ENCODE measurements at regions not wholly inside any gene's neighbourhood (a gene's known extent, or its start where the extent isn't known, plus 50 kb on each side); places are given as distances from the start of the nearest gene placed in this dataset.

DNA sequence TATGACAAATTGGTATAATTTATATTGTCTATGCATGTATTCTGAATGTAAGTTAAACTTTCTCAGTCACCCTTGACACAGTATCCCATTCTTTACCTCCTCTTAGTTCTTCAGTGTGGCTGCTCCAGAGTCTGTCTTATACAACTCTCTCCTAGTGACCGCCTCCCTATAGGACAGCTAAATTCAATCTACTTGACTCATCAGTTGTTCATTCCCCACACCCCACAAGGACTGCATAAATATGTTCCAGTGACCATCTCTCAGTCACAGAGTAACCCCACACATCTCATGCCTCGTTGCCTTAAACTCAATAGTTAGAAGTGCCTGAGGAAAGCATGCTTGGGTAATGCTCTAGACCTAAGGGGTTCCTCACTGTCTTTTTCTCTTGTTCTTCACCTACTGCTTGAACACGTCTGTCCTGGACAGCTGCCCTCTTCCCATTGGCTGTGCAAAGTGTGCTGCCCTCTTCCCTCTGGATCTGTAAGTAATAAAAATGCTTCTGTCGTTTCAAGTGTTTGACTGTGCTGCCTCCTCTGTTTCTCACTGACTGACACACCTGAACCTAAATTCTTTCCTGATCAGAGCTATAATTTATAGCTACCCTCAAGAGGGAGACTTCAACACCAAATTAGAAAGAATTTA lies 494.6 kb upstream of the GRM3 start:
- H4K20me1 ChIP-seq (ENCODE audit: insufficient read depth), result no peaks in the 10 kb centered on the region
- ATAC-seq (peak; percentile 54), DNase-seq (ENCODE audit: low read depth, low spot score) (no peak)
- H3K27ac ChIP-seq (ENCODE audit: low read depth, low read length), result no peak overlapping the region
- H2AFZ ChIP-seq (ENCODE audit: low read depth, low read length, poor library complexity, severe bottlenecking), result no peak overlapping the region
- H3K9me2 ChIP-seq (ENCODE audit: insufficient read depth), result no peaks in the 10 kb centered on the region
- no peaks in the 10 kb centered on the region for H3K79me2 ChIP-seq (ENCODE audit: insufficient read depth, low read length)
- H3K4me1 ChIP-seq (ENCODE audit: control insufficient read depth in 1 of 2, insufficient read depth in 2 of 2, low read length in 2 of 2), result 0 out of 4 replicates have a peak, but pooled peaks cover 0 to 4% of the 10 kb centered on the region in 2 experiments
- no peaks in the 10 kb centered on the region for H3K27me3 ChIP-seq (ENCODE audit: insufficient read depth, low read length)
- POLR2A ChIA-PET, result no interaction called here
- intact Hi-C loops (cut with micrococcal nuclease), result no loop called here
- no peaks in the 10 kb centered on the region for H3K9me3 ChIP-seq (ENCODE audit: control insufficient read depth in 1 of 2, insufficient read depth in 1 of 2, low read depth in 1 of 2, low read length in 2 of 2)
- RAD21 ChIA-PET (ENCODE audit: low non-redundant PET in 1 of 2, low total read pairs in 2 of 2, uncharacterized antibody in 2 of 2, unreplicated experiment in 2 of 2), result no interaction called here
- CTCF ChIA-PET, result interaction anchor here (1.8 kb wide), 1 partner anchor 321 kb away, joined by 8 read pairs; no protein-coding TSS in a partner anchor
- TF ChIP-seq ZFX (IDR thresholded peaks at IDR 0.05) (no peak), EGR1 (IDR thresholded peaks at IDR 0.05; ENCODE audit: low read depth) (no peak), CEBPB (IDR thresholded peaks at IDR 0.05; ENCODE audit: low read depth) (no peak), ATF3 (IDR thresholded peaks at IDR 0.05) (no peak), POLR2AphosphoS5 (IDR thresholded peaks at IDR 0.05; ENCODE audit: low read depth, low read length) (no peak), CBX3 (IDR thresholded peaks at IDR 0.05; ENCODE audit: low read depth) (no peak), YY1 (IDR thresholded peaks at IDR 0.05; ENCODE audit: extremely low read depth, insufficient replicate concordance, low read depth, low read length) (no peak), FOSL1 (IDR thresholded peaks at IDR 0.05; ENCODE audit: low read depth) (no peak), JUND (IDR thresholded peaks at IDR 0.05) (no peak), ZNF274 (IDR thresholded peaks at IDR 0.05; ENCODE audit: low read depth, low read length) (no peak), EZH2 (IDR thresholded peaks at IDR 0.05) (no peak)
- TF ChIP-seq, protein P1, sequence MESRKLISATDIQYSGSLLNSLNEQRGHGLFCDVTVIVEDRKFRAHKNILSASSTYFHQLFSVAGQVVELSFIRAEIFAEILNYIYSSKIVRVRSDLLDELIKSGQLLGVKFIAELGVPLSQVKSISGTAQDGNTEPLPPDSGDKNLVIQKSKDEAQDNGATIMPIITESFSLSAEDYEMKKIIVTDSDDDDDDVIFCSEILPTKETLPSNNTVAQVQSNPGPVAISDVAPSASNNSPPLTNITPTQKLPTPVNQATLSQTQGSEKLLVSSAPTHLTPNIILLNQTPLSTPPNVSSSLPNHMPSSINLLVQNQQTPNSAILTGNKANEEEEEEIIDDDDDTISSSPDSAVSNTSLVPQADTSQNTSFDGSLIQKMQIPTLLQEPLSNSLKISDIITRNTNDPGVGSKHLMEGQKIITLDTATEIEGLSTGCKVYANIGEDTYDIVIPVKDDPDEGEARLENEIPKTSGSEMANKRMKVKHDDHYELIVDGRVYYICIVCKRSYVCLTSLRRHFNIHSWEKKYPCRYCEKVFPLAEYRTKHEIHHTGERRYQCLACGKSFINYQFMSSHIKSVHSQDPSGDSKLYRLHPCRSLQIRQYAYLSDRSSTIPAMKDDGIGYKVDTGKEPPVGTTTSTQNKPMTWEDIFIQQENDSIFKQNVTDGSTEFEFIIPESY (IDR thresholded peaks at IDR 0.05; ENCODE audit: extremely low read depth, insufficient replicate concordance, low read length), result no peak
- H3K9ac ChIP-seq (ENCODE audit: low read length), result no peak overlapping the region
- no TSS peak for BruUV-seq (replicated peaks)
- no peak overlapping the region for H3K4me2 ChIP-seq (ENCODE audit: low read length)
- no peak overlapping the region for H3K4me3 ChIP-seq (replicated peaks in 1 of 2; ENCODE audit: low read depth in 1 of 2, low read length in 2 of 2)
- no peaks in the 10 kb centered on the region for H3K36me3 ChIP-seq (ENCODE audit: control insufficient read depth in 1 of 2, insufficient read depth in 2 of 2, low read length in 2 of 2)
